ENCODE measurements at regions not wholly inside any gene's neighbourhood (a gene's known extent, or its start where the extent isn't known, plus 50 kb on each side); places are given as distances from the start of the nearest gene placed in this dataset.

DNA sequence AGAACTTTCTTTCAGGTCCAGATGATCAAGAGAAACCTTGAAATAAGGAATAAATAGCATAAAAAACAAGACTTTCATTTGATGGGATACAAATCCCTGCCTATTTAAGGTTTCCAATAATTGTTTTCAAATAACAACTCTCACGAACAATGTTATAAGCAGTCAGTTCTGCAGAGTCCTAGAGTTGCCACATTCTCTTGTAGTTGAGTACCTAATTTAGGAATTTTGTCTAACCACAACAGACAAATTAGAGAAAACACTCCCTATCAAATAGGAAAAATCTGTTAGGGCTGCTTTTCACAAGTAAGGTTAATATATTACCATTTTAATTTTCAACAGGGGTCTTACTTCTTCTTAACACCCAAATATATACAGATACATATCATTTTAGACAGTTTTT lies 130.1 kb upstream of the CDH20 start:
- TF ChIP-seq CTCF (IDR thresholded peaks at IDR 0.05; ENCODE audit: insufficient read depth, low read depth, low read length) = no peak
- peaks cover 40% of the 10 kb centered on the region for H3K4me1 Mint-ChIP-seq (ENCODE audit: low read depth, unreplicated experiment)
- Histone ChIP-seq H3K4me1 (ENCODE audit: insufficient read depth, low read length) (peaks cover 6% of the 10 kb centered on the region), H3K36me3 (ENCODE audit: insufficient read depth, low read length) (no peaks in the 10 kb centered on the region), H3K27ac (ENCODE audit: low read depth, low read length) (no peak overlapping the region), H3K27me3 (ENCODE audit: insufficient read depth, low read length) (no peaks in the 10 kb centered on the region), H3K9me3 (ENCODE audit: insufficient read depth, low read depth, low read length) (no peaks in the 10 kb centered on the region), H3K4me2 (ENCODE audit: low read length) (no peak overlapping the region), H4K20me1 (ENCODE audit: insufficient read depth, low read length) (no peaks in the 10 kb centered on the region), H2AFZ (ENCODE audit: low read depth, low read length) (no peak overlapping the region), H3K9ac (ENCODE audit: low read length) (no peak overlapping the region), H3K79me2 (ENCODE audit: insufficient read depth, low read length) (no peaks in the 10 kb centered on the region), H3K4me3 (ENCODE audit: insufficient read depth, low read depth, low read length) (no peak overlapping the region)
- no peaks in the 10 kb centered on the region for H3K27me3 Mint-ChIP-seq (ENCODE audit: low read depth, unreplicated experiment)
- DNase-seq (ENCODE audit: low read depth) (peak; percentile 56), FAIRE-seq (peak; percentile 70)
- H3K27ac Mint-ChIP-seq (ENCODE audit: unreplicated experiment) = no peak overlapping the region
- H3K36me3 Mint-ChIP-seq (ENCODE audit: low read depth, unreplicated experiment) = no peaks in the 10 kb centered on the region
- H3K9me3 Mint-ChIP-seq (ENCODE audit: unreplicated experiment) = no peaks in the 10 kb centered on the region
- no peak overlapping the region for H3K4me3 Mint-ChIP-seq (ENCODE audit: unreplicated experiment)

DNA sequence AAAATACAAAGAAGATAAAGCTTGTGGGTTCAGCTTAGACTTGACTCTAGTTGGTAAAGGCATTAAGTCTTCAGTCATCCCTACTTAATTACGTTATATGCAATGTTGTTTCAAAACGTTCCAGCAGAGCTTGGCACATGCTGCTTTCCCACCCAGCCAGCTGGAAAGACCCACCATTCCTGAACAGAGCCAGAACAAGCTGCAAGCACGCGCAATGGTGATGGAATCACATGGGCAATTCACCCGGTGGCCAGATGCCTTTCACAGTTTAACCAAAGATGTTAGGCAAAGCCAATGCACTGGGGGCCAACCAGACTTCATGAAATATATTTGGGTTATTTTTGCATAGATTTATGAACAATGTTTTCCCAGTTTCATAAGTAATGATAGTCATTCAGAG lies 123.4 kb upstream of the CDH20 start:
- Histone ChIP-seq H3K4me1 (ENCODE audit: insufficient read depth, low read length) (no peaks in the 10 kb centered on the region), H3K27ac (ENCODE audit: low read depth, low read length) (no peak overlapping the region), H3K79me2 (ENCODE audit: insufficient read depth, low read length) (no peaks in the 10 kb centered on the region), H3K9me3 (ENCODE audit: insufficient read depth, low read depth, low read length) (no peaks in the 10 kb centered on the region), H2AFZ (ENCODE audit: low read depth, low read length) (no peak overlapping the region), H3K27me3 (ENCODE audit: insufficient read depth, low read length) (no peaks in the 10 kb centered on the region), H3K9ac (ENCODE audit: low read length) (no peak overlapping the region), H3K4me2 (ENCODE audit: low read length) (no peak overlapping the region), H4K20me1 (ENCODE audit: insufficient read depth, low read length) (no peaks in the 10 kb centered on the region), H3K4me3 (ENCODE audit: insufficient read depth, low read depth, low read length) (no peak overlapping the region), H3K36me3 (ENCODE audit: insufficient read depth, low read length) (no peaks in the 10 kb centered on the region)
- Mint-ChIP-seq H3K27me3 (ENCODE audit: low read depth, unreplicated experiment) (no peaks in the 10 kb centered on the region), H3K4me1 (ENCODE audit: low read depth, unreplicated experiment) (peaks cover 3% of the 10 kb centered on the region), H3K36me3 (ENCODE audit: low read depth, unreplicated experiment) (no peaks in the 10 kb centered on the region), H3K4me3 (ENCODE audit: unreplicated experiment) (no peak overlapping the region), H3K27ac (ENCODE audit: unreplicated experiment) (no peak overlapping the region), H3K9me3 (ENCODE audit: unreplicated experiment) (no peaks in the 10 kb centered on the region)
- no peak for TF ChIP-seq EZH2 (IDR thresholded peaks at IDR 0.05; ENCODE audit: insufficient read depth, low read length)
- TF ChIP-seq CTCF (IDR thresholded peaks at IDR 0.05; ENCODE audit: insufficient read depth, low read depth, low read length) = no peak
- FAIRE-seq (no peak), DNase-seq (ENCODE audit: low read depth) (no peak)

DNA sequence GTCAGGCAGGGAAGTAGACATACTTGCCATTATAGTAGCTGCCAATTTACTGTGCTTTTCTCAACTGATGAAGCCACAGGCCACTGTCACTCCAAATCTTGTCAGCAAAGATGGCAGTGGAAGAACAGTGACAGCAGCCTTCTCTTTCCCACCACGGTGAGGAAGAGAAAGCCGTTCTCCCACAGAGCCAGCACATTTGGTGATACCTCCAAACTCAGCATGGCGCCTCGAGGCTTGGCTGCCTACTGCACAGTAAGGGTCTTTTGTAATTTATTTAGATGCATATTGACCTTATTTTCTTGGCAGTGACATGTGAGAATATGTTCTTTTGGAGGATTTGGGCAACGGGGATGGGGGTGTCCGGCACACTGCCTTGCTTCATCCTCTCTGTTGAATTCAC lies 117.2 kb upstream of the CDH20 start:
- no peaks in the 10 kb centered on the region for H3K9me3 Mint-ChIP-seq (ENCODE audit: unreplicated experiment)
- no peak overlapping the region for H3K4me2 ChIP-seq (ENCODE audit: low read length)
- FAIRE-seq (no peak), DNase-seq (ENCODE audit: low read depth) (no peak)
- H3K4me1 Mint-ChIP-seq (ENCODE audit: low read depth, unreplicated experiment) = peaks cover 1% of the 10 kb centered on the region
- no peaks in the 10 kb centered on the region for H3K9me3 ChIP-seq (ENCODE audit: insufficient read depth, low read depth, low read length)
- no peak overlapping the region for H3K4me3 Mint-ChIP-seq (ENCODE audit: unreplicated experiment)
- TF ChIP-seq CTCF (IDR thresholded peaks at IDR 0.05; ENCODE audit: insufficient read depth, low read depth, low read length) (no peak), EZH2 (IDR thresholded peaks at IDR 0.05; ENCODE audit: insufficient read depth, low read length) (no peak)
- no peak overlapping the region for H2AFZ ChIP-seq (ENCODE audit: low read depth, low read length)
- H3K27me3 ChIP-seq (ENCODE audit: insufficient read depth, low read length) = no peaks in the 10 kb centered on the region
- no peaks in the 10 kb centered on the region for H4K20me1 ChIP-seq (ENCODE audit: insufficient read depth, low read length)
- no peak overlapping the region for H3K9ac ChIP-seq (ENCODE audit: low read length)
- no peak overlapping the region for H3K27ac ChIP-seq (ENCODE audit: low read depth, low read length)
- H3K4me3 ChIP-seq (ENCODE audit: insufficient read depth, low read depth, low read length) = no peak overlapping the region
- H3K36me3 Mint-ChIP-seq (ENCODE audit: low read depth, unreplicated experiment) = no peaks in the 10 kb centered on the region
- no peak overlapping the region for H3K27ac Mint-ChIP-seq (ENCODE audit: unreplicated experiment)
- no peaks in the 10 kb centered on the region for H3K4me1 ChIP-seq (ENCODE audit: insufficient read depth, low read length)
- no peaks in the 10 kb centered on the region for H3K36me3 ChIP-seq (ENCODE audit: insufficient read depth, low read length)
- H3K79me2 ChIP-seq (ENCODE audit: insufficient read depth, low read length) = no peaks in the 10 kb centered on the region
- H3K27me3 Mint-ChIP-seq (ENCODE audit: low read depth, unreplicated experiment) = no peaks in the 10 kb centered on the region

All from astrocyte (in vitro differentiated cells and primary cell).